ENCODE measurements at regions not wholly inside any gene's neighbourhood (a gene's known extent, or its start where the extent isn't known, plus 50 kb on each side); places are given as distances from the start of the nearest gene placed in this dataset.
A peak's percentile ranks its signal among the peaks of the same experiment; 100 is the strongest.

DNA sequence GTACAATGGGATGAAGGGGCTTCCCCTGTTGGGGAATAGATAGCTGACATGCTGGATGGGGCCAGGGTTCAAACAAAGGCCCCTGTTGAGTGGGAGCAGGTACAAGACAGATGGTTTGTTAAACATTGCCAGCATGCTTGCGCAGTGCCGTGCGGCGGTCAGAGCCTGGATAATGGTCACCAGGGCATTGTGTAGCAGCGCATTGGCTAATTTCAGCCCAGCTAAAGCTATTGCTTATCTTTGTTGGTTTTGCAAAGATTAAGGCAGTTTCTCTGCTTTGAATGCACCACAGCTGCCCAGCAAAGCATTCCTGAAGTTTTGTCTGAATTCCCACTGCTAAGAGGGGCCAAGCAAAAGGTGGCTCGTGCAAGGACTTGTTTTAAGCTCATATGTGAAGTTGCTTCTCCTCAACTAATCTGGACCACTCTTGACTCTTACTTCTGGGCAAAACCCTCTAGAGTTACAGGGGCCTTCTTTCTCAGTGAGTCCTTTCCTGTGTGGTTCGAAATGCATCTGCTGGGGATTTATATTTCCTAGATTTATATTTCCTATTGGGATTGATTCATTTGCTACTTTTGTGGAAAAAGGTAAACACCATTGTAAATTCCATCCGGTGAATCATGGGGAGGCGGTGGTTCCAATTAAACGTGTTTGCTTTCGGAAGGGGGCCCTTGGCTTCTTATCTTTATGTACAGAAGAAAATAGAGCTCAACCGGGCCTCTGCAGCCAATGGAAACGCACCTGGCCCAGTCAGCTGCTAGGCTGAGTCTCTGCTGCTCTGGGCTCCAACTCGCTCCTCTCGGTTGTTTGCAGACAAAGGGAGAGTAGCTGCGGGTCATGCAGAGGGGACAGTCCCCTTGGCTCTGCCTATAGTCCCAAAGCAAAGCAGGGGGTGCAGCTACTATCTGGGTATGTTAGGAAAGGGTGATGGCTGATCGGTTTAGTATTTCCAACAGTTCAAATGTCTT, 72.1 kb downstream of the FOXA2 start:
- DNase-seq = peak; percentile 60
- H3K4me3 ChIP-seq (ENCODE audit: insufficient read depth, low read depth, low read length) = no peak overlapping the region
- H3K27me3 ChIP-seq (ENCODE audit: control insufficient read depth, insufficient read depth, low read length) = no peaks in the 10 kb centered on the region
- no peaks in the 10 kb centered on the region for H3K36me3 ChIP-seq (replicated peaks; ENCODE audit: control insufficient read depth, insufficient read depth, low read length)

DNA sequence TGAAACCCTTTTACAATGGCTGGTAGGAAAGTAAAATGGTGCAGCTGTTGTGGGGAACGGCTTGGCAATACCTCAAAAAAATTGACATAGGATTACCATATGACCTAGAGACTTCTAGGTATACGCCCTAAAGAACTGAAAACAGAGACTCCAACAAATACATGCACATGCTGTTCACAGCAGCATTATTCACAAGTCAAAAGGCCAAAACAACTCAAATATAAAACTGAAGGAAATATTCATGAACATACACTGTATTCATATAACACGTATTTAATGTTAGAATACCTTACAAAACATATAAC, 74.6 kb downstream of the FOXA2 start:
- Histone ChIP-seq H3K27me3 (ENCODE audit: control insufficient read depth, insufficient read depth, low read length) (no peaks in the 10 kb centered on the region), H3K4me3 (ENCODE audit: insufficient read depth, low read depth, low read length) (no peak overlapping the region), H3K36me3 (replicated peaks; ENCODE audit: control insufficient read depth, insufficient read depth, low read length) (no peaks in the 10 kb centered on the region)
- DNase-seq = no peak

DNA sequence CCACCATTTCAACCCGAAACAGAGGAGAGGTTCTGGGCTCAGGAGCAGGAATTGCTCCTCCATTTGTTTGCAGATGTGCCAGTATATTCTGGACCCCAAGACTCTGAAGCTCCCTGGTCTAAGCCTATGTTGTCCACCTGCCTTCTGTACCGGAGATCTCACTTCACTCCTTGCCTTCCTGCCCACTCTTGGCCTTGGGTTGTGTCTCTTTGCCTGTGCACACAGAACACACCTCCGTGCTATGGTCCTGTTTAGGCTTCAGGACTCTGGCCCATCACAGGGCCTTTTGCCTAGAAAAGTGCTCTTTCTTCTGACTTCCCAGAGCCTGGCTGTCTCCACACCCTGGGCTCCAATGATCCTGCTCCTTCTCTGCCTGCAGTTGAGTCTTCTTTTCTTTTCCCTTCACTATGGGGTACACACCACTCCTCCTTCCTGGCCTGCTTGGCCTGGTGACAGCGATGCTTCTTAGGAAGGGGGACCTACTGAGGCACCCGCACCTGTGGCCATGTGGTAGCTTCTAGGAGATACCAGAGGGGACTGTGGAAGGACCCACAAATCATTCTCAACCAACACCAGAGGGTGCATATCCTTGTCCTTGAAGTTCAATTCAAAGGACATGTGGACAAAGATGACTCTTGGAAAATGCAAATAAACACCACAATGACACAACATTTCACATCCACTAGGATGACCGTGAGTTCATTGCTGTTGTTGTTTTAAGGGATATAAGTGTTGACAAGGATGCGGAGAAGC, 75.1 kb downstream of the FOXA2 start:
- H3K36me3 ChIP-seq (replicated peaks; ENCODE audit: control insufficient read depth, insufficient read depth, low read length) = no peaks in the 10 kb centered on the region

DNA sequence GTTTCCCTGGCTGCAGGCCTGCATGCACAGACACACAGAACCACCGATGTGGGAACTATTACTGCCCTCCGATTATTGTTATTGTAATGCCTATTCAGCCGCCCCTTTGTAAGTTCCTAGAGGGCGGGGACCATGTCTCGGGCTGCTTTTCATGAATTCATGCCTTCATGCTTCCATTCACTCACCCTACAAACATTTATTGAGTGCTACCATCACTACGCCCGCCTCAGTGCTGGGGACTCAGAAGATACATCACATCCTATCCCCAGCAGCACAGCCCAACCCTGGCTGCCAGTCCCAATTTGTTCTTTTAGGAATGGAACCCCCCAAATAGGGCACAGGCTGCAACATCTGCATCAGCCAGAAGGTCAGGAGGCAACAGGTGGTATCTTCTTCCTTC, 75.9 kb downstream of the FOXA2 start:
- no peaks in the 10 kb centered on the region for H3K27me3 ChIP-seq (ENCODE audit: control insufficient read depth, insufficient read depth, low read length)
- no peak for DNase-seq
- no peaks in the 10 kb centered on the region for H3K36me3 ChIP-seq (replicated peaks; ENCODE audit: control insufficient read depth, insufficient read depth, low read length)
- H3K4me3 ChIP-seq (ENCODE audit: insufficient read depth, low read depth, low read length) = no peak overlapping the region

More for the DNA sequence above, 75.1 kb downstream of the FOXA2 start:
- Histone ChIP-seq H3K27me3 (ENCODE audit: control insufficient read depth, insufficient read depth, low read length) (no peaks in the 10 kb centered on the region), H3K4me3 (ENCODE audit: insufficient read depth, low read depth, low read length) (no peak overlapping the region)
- no peak for DNase-seq

DNA sequence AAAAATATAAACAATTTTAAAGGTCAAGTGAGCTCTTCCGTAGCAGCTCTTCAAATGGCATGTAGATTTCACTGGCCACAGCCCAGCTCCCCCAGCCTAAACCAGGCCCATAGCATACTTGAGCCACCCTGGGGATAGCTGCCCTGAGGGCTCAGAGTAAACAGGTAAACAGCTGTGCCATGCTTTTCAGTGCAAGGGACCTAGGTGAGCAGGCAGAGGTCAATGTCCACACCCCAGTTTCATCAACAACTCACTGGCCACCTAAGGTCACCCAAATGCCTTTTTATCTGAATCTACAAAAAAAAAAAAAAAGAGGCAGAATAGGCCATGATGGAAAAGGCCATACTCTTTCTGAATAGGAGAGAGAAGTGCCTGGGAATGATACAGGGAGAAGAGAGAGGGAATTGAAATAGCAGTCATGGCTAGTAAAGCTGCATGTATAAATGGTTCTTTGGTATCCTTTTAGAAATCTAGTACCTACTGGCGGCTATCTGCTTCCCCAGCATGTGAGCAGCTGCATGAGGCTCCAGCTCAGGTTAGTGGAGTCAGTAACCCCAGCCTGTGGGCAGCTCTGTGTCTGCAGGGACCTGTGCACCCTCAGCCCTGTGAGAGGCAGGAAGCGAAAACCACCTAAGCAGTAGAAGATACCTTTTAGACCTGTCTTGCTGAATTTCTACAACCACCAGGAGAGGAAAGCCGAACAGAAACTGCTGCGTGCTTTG, 77.0 kb downstream of the FOXA2 start:
- no peak for DNase-seq
- Histone ChIP-seq H3K27me3 (ENCODE audit: control insufficient read depth, insufficient read depth, low read length) (no peaks in the 10 kb centered on the region), H3K36me3 (replicated peaks; ENCODE audit: control insufficient read depth, insufficient read depth, low read length) (no peaks in the 10 kb centered on the region), H3K4me3 (ENCODE audit: insufficient read depth, low read depth, low read length) (no peak overlapping the region)

DNA sequence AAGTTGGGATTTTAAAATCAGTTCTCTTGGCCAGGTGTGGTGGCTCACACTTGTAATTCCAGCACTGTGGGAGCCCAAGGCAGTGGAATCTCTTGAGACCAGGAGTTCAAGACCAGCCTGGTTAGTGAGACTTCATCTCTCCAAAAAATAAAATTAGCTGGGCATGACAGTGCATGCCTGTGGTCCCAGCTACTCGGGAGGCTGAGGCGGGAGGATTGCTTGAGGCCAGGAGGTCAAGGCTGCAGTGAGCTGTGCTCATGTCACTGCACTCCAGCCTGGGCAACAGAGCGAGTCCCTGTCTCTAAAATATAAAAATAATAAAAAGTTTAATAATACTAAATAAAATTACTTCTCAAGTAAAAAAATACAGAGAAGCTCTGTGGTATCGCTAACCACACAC, 77.5 kb downstream of the FOXA2 start:
- no peak for DNase-seq
- Histone ChIP-seq H3K36me3 (replicated peaks; ENCODE audit: control insufficient read depth, insufficient read depth, low read length) (no peaks in the 10 kb centered on the region), H3K27me3 (ENCODE audit: control insufficient read depth, insufficient read depth, low read length) (no peaks in the 10 kb centered on the region), H3K4me3 (ENCODE audit: insufficient read depth, low read depth, low read length) (no peak overlapping the region)

DNA sequence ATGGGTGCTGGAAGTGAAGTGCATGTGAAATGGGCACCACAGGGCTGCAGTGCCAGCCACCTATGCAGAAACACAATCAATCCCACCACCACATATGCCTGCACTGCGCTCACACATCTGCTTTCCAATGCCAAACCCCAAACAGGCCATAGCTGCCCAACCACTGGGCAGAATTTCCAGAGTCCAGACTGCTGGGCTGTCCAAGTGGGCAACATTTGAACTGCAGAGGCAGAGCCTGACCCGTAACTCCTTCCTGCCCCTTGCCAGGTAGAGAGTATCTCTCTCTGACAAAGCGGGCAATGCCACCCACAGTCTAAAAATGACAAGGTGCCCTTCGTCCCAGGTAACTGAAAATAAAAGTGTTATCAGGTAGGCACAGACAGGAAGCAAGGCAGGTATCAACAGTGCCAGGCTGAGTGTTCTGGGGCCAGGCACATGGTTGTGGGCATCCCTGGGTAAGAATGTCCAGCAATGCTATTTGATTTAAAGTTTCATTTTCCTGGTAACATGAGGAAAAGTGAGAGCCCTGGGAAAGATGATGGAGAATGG, 79.5 kb downstream of the FOXA2 start:
- Histone ChIP-seq H3K4me3 (ENCODE audit: insufficient read depth, low read depth, low read length) (no peak overlapping the region), H3K36me3 (replicated peaks; ENCODE audit: control insufficient read depth, insufficient read depth, low read length) (no peaks in the 10 kb centered on the region)
- DNase-seq = no peak

DNA sequence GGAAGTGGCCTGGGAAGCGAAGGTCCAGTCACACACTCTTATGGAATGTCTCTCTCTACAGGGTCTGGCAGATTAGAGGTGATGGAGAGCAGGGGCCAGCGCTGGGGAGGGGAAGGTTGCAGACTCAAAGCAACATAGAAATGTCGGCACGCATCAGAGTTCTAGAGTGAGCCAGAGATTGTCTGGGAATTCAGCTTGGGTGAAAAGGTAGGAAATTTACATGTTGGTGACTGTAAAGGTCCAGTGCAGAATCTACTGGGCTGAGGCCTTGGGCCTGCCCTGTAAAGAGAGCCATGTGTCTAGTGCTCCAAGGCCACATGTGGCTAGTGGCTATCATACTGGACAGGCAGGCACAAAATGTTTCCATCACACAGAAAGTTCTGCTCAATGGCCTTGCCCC, 80.8 kb downstream of the FOXA2 start:
- H3K27me3 ChIP-seq (ENCODE audit: control insufficient read depth, insufficient read depth, low read length) = no peaks in the 10 kb centered on the region
- no peak for DNase-seq
- H3K36me3 ChIP-seq (replicated peaks; ENCODE audit: control insufficient read depth, insufficient read depth, low read length) = no peaks in the 10 kb centered on the region
- no peak overlapping the region for H3K4me3 ChIP-seq (ENCODE audit: insufficient read depth, low read depth, low read length)

More for the DNA sequence above, 79.5 kb downstream of the FOXA2 start:
- H3K27me3 ChIP-seq (ENCODE audit: control insufficient read depth, insufficient read depth, low read length) = no peaks in the 10 kb centered on the region

DNA sequence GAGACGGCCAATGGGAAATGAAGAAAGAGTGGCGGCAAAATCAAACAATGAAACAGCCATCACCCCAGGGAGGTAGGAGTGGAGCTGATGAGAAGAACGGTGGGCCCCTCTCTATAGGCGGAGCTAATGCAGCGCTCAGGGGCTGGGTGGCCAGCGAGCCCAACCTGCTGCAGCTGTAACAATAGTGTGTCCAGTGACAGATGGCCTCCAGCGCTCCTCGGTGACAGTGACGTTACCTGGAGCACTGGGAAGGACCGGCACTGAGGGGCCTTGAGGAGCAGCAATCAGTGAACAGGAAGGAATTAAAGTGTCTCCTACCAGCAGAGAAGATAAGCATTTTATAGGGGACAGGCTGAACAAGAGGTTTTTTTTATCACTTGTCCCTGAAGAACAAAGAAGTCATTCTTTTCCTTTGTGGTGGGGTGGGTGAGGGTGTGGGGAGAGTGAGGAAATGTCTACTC, 81.6 kb downstream of the FOXA2 start:
- no peak for DNase-seq
- Histone ChIP-seq H3K4me3 (ENCODE audit: insufficient read depth, low read depth, low read length) (no peak overlapping the region), H3K27me3 (ENCODE audit: control insufficient read depth, insufficient read depth, low read length) (no peaks in the 10 kb centered on the region), H3K36me3 (replicated peaks; ENCODE audit: control insufficient read depth, insufficient read depth, low read length) (no peaks in the 10 kb centered on the region)

DNA sequence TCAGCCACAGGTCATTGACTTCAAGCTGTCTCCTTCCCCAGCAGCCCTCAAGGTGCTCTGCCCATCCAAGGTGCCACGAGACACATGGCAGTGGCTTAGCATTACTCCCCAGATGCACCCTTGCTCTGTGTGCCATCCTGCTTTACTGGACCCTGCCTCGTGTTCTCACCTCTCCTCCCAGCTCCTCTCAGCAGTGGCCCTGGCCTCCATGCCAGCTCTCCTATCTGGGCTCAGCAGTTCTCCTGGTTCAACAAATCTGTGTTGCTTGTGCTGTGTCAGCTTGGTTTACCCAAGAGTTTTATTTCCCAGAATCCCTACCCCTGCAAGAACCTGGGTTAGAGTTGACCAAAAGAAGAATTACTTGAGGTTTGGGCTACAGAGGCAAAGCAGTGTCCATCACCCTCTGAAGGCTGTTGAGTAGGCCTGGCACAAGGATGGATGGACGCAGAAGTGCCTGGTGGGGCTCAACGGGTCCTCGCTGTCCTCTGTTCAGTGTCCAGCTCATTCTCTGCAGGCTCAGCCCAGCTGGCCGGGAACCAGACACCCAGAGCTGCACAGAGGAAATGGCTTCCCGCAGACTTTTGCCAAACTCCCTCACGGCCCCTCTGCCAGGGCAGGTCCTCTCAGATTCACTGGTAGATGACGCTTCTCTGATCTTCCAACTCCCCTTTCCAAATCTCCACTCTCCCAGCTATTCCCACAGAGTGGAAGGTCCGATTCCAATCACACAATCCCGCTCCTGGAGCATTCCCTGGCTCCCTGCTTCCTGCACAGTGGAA, 82.6 kb downstream of the FOXA2 start:
- H3K36me3 ChIP-seq (replicated peaks; ENCODE audit: control insufficient read depth, insufficient read depth, low read length) = no peaks in the 10 kb centered on the region
- H3K4me3 ChIP-seq (ENCODE audit: insufficient read depth, low read depth, low read length) = no peak overlapping the region
- no peak for DNase-seq
- no peaks in the 10 kb centered on the region for H3K27me3 ChIP-seq (ENCODE audit: control insufficient read depth, insufficient read depth, low read length)

DNA sequence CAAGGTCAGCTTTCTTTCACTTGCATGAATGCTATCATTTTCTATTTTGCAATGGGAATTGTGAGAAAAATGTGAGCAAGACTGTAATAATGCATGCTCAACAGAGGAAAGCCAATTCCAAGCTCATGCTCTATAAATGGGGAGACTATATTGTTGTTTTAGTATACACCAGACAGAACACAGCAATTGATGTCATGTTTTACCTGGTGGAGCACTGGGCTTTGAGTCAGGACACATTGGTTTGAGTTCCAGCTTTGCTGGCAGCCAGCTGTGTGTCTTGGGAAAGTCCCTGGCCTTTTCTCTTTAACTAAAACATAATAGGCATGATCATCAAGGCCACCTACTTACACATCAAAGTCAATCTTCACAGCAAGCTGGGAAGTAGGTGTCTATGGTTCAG, 83.3 kb downstream of the FOXA2 start:
- no peak for DNase-seq
- no peak overlapping the region for H3K4me3 ChIP-seq (ENCODE audit: insufficient read depth, low read depth, low read length)
- H3K36me3 ChIP-seq (replicated peaks; ENCODE audit: control insufficient read depth, insufficient read depth, low read length) = no peaks in the 10 kb centered on the region
- no peaks in the 10 kb centered on the region for H3K27me3 ChIP-seq (ENCODE audit: control insufficient read depth, insufficient read depth, low read length)

DNA sequence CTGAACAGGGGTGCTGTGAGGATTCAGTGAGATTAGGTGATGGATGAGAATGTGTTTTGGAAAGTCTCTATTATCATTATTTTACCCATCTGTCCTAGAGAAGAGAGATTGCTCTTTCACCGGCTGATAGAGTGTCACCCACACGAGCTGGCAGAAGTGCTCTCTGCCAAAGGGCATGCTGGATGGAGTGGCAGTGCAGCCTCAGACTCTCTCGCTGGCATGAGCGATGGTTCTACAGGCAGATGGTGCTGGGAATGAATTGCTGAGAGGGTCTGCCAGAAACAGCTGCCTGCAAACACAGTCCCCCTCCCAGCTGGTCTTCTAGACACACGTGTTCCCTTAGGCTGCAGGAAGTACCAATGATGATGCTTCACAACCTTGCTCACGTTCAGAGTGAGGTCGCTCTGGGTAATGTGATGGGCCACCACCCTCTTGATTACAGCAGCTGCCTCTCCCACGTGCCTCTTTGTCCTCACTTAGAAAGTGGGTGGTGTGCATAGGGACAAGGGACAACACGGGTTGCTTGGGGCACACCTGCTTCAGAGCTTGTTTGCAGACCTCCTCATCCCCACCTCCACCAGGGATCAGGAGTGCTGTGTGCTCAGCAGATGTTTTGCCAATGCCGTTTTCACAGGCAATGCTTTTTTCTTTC, 84.7 kb downstream of the FOXA2 start:
- Histone ChIP-seq H3K36me3 (replicated peaks; ENCODE audit: control insufficient read depth, insufficient read depth, low read length) (no peaks in the 10 kb centered on the region), H3K4me3 (ENCODE audit: insufficient read depth, low read depth, low read length) (no peak overlapping the region)
- no peak for DNase-seq

DNA sequence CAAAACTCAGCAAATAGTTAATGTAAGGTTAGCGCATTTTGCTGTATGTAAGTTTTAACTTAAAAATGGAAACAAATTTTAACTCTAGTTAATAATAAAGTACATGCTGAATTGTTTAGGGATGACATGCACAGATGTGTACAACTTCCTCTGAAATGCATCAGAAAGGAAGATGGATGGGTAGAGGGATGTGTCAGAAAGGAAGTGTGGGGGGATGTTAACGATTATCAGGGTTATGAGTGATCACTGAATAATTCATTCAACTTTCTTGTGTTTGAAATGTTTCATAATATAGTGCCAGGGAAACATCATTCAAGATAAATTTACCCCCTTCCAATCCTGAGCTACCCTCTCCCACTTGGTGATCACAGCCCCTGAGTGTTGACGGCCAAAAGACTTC, 87.6 kb downstream of the FOXA2 start:
- no peak overlapping the region for H3K4me3 ChIP-seq (ENCODE audit: insufficient read depth, low read depth, low read length)
- no peaks in the 10 kb centered on the region for H3K27me3 ChIP-seq (ENCODE audit: control insufficient read depth, insufficient read depth, low read length)
- no peak for DNase-seq

More for the DNA sequence above, 84.7 kb downstream of the FOXA2 start:
- no peaks in the 10 kb centered on the region for H3K27me3 ChIP-seq (ENCODE audit: control insufficient read depth, insufficient read depth, low read length)

More for the DNA sequence above, 87.6 kb downstream of the FOXA2 start:
- no peaks in the 10 kb centered on the region for H3K36me3 ChIP-seq (replicated peaks; ENCODE audit: control insufficient read depth, insufficient read depth, low read length)
